GM06990 (cell line): ENCODE measurements at regions not wholly inside any gene's neighbourhood (a gene's known extent, or its start where the extent isn't known, plus 50 kb on each side); places are given as distances from the start of the nearest gene placed in this dataset.

ENCODE experiments used
- DNase-seq: peaks from one replicate; pipeline ENCODE4 v3.0.0-alpha.2; 2011; ENCODE audit not compliant: insufficient read length; ENCODE audit errors: extremely low read depth
- H3K27me3 ChIP-seq: replicated peaks from 2 replicates; pipeline ENCODE4 v1.6.0; 2011; ENCODE audit warnings: low read length; ENCODE audit not compliant: control insufficient read depth, insufficient read depth
- H3K36me3 ChIP-seq: 2 replicates; pipeline ENCODE4 v1.5.1; 2011; ENCODE audit warnings: low read length; ENCODE audit not compliant: control insufficient read depth, insufficient read depth
- H3K4me3 ChIP-seq: replicated peaks from 2 replicates; pipeline ENCODE4 v1.5.1; 2011; ENCODE audit warnings: low read depth, mild to moderate bottlenecking, control low read depth, low read length
- TF ChIP-seq, protein P1 (sequence below): IDR thresholded peaks from 2 replicates; pipeline ENCODE4 v1.5.1; 2011; ENCODE audit warnings: low read length, control low read depth, mild to moderate bottlenecking, inconsistent platforms; ENCODE audit not compliant: insufficient read depth, poor library complexity, severe bottlenecking

DNA sequence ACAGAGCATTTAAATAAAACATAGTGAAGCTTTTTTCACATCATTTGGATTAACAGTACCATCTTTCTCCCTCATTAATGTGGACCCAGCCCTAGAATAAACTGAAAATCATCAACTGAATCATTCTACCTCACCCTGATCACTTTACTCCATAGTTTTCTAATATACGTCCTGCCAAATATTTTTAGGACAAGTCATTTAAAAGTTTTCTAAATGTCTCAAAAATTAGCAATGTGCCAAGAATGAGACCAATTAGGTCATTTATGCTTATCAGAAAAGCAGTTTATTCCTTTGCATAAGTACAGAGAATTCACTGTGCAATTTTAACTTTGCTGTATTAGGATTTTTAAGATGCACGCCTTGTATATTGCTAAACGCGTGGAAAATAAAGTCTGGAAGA, 284.4 kb downstream of the PIK3R1 start:
- TF ChIP-seq, protein P1, sequence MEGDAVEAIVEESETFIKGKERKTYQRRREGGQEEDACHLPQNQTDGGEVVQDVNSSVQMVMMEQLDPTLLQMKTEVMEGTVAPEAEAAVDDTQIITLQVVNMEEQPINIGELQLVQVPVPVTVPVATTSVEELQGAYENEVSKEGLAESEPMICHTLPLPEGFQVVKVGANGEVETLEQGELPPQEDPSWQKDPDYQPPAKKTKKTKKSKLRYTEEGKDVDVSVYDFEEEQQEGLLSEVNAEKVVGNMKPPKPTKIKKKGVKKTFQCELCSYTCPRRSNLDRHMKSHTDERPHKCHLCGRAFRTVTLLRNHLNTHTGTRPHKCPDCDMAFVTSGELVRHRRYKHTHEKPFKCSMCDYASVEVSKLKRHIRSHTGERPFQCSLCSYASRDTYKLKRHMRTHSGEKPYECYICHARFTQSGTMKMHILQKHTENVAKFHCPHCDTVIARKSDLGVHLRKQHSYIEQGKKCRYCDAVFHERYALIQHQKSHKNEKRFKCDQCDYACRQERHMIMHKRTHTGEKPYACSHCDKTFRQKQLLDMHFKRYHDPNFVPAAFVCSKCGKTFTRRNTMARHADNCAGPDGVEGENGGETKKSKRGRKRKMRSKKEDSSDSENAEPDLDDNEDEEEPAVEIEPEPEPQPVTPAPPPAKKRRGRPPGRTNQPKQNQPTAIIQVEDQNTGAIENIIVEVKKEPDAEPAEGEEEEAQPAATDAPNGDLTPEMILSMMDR, result no peak
- H3K36me3 ChIP-seq, result no peaks in the 10 kb centered on the region
- DNase-seq, result no peak
- H3K4me3 ChIP-seq, result no peak overlapping the region
- H3K27me3 ChIP-seq, result no peaks in the 10 kb centered on the region; the same call in 1 of the 2 replicates

DNA sequence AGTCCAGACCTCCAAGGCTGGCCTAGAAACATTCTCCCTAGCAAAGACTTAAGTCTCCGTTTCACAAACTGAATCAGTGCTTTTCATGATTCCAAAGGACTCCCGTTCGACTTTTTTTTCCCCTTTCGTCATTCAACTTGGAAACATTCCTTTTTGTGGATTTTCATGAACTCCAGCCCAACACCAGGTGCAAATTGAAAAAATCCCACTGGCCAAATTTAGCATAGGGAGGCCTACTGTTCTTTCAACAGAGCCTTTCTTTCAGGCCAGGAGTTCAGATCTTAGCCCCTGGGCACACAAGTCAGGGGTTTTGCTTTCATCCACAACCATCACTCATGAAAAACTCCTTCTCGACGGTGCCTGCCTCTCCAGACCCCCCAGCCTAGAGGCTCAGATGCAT, 285.3 kb downstream of the PIK3R1 start:
- TF ChIP-seq, protein P1, result no peak
- no peak for DNase-seq
- Histone ChIP-seq H3K36me3 (no peaks in the 10 kb centered on the region), H3K4me3 (no peak overlapping the region), H3K27me3 (no peaks in the 10 kb centered on the region)

DNA sequence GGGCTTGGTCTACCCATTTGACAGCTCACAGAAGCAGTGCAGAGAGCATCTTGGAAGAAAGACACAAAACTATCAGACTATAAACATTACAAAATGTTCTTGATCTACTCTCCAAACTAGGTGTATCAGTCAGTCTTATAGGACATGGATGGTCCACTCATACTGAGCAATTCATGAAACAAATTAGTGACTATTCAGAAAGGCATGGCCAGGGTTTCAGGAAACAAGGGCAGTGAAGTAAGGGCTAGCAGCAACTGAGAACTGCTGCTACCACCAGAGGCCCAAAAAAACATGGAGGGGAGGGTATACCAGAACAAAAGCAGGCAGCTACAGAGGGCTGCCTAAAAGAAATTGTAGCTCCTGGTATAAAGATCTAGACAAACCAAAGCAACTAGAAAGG, 287.0 kb downstream of the PIK3R1 start:
- TF ChIP-seq, protein P1, result no peak
- DNase-seq, result no peak
- no peaks in the 10 kb centered on the region for H3K27me3 ChIP-seq
- no peak overlapping the region for H3K4me3 ChIP-seq
- H3K36me3 ChIP-seq, result no peaks in the 10 kb centered on the region

DNA sequence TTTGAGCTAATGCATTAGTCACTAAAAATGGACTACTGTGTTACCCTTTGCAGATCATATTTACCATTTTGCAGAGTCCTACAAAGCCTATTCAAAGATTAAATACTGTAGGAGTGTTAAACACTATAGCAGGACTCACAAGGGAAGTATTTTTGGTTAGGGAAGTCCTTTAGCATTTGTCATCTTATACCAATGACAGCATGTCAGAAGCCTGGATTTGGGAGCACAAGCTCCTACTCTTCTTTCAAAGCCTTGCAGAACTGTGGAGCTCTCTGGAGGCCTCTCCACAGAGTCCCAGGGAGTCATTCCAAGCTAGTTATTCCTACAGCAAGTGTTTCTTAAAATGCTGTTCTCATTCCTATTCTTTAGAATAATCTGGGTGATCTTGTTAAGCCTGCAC, 288.8 kb downstream of the PIK3R1 start:
- H3K4me3 ChIP-seq, result no peak overlapping the region
- no peak for DNase-seq
- H3K27me3 ChIP-seq, result no peaks in the 10 kb centered on the region
- TF ChIP-seq, protein P1, result no peak
- no peaks in the 10 kb centered on the region for H3K36me3 ChIP-seq

DNA sequence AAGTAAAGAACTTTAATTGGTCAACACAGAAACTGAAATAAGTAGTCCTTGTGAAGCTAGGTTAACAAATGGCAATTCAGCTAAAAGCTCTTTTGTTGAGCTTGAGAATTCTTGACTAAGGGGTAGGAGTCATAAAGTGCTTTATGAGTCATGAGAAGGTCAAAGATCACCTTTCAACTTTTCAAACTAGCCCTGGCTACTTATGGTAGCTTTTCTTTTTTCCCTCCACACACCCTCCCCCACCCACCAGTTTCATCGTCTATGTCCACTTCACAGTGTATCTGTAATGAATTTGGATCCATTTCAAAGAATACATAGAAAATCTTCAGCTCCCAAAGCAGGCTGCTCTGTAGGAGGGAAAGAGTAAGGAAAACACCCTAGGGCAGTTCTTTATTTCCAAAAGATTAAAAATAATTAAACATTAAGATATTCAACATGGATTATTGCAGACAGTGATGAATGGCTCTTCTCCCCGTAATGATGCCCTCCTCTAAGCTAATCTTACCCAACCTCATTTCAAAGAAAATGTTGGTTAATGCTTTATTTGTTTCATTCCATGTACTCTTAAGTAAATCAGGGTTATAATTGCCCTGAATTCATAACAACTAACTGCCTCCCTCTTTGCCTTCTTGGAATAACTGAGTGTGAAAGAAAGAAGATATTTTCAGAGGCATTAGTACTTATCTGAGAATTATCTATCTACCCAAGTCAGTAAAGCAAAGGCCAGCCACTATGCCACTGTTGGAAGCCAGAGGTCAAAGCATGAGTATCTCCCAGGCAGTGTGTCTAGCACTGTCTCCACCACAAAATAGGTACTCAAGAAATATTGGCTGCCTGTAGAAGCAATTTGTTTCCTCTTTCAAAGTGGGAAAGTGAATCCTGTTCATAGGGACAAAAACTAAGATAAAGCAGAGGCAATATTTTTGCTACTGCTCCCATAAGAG, 290.6 kb downstream of the PIK3R1 start:
- Histone ChIP-seq H3K4me3 (no peak overlapping the region), H3K27me3 (no peaks in the 10 kb centered on the region), H3K36me3 (no peaks in the 10 kb centered on the region)
- TF ChIP-seq, protein P1, result no peak
- no peak for DNase-seq

DNA sequence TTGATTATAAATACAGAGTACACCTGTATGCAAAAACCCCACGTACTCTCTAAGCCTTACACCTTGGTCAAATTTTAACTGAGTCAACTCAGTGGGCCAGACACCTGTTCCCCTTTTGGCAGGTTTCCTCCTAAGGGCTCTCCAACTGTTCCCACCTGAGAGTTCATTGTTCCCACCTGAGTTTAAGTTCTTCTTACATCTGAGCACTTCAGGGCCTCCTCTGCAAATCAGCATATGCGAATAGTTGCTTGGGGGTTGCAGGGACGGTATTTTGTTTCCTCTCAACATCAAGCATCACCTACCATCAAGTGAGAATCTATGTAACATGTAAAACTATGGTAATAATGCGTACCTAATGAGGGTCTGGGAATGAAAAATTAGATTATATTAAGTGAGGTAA, 300.0 kb downstream of the PIK3R1 start:
- Histone ChIP-seq H3K36me3 (no peaks in the 10 kb centered on the region), H3K4me3 (no peak overlapping the region), H3K27me3 (no peaks in the 10 kb centered on the region)
- DNase-seq, result no peak
- TF ChIP-seq, protein P1, result no peak
